ENCODE measurements at regions not wholly inside any gene's neighbourhood (a gene's known extent, or its start where the extent isn't known, plus 50 kb on each side); places are given as distances from the start of the nearest gene placed in this dataset.

DNA sequence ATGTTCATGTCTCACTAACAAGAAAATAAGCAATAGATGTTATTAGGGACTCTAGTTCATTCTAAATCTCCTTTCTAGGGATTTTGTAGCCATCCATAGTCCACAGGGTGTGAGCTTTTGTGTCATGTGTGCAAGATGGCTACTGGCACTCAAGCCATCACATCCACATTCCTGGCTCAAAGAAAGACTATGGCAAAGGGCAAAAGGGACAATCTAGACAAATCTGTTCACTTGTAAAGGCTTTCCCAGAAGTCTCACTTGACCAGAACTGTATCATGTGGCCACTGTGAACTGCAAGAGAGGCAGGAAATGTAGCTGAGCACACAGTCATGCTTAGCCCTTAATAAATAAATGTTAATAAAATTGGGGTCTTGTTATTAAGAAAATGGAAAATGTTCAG lies 212.6 kb upstream of the EXOC2 start:
- TF ChIP-seq, protein P1, sequence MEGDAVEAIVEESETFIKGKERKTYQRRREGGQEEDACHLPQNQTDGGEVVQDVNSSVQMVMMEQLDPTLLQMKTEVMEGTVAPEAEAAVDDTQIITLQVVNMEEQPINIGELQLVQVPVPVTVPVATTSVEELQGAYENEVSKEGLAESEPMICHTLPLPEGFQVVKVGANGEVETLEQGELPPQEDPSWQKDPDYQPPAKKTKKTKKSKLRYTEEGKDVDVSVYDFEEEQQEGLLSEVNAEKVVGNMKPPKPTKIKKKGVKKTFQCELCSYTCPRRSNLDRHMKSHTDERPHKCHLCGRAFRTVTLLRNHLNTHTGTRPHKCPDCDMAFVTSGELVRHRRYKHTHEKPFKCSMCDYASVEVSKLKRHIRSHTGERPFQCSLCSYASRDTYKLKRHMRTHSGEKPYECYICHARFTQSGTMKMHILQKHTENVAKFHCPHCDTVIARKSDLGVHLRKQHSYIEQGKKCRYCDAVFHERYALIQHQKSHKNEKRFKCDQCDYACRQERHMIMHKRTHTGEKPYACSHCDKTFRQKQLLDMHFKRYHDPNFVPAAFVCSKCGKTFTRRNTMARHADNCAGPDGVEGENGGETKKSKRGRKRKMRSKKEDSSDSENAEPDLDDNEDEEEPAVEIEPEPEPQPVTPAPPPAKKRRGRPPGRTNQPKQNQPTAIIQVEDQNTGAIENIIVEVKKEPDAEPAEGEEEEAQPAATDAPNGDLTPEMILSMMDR (IDR thresholded peaks at IDR 0.05; ENCODE audit: extremely low read depth, missing control alignments), result no peak
- DNase-seq (ENCODE audit: low spot score), result no peak

DNA sequence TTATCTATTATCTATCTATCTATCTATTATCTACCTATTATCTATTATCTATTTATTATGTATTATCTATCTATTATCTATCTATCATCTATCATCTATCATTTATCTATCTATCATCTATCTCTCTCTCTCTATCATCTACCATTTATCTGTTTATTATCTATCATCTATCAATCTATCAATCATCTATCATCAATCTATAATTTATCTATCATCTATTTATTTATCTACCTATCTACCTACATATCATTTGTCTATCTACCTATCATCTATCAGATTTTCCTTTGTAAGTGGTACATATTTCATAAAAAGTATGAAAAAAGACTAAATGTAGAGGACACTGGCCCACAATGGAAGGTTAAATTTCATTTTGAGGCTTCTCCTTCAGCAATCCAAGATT lies 212.1 kb upstream of the EXOC2 start:
- TF ChIP-seq, protein P1 (IDR thresholded peaks at IDR 0.05; ENCODE audit: extremely low read depth, missing control alignments), result no peak
- DNase-seq (ENCODE audit: low spot score), result no peak

DNA sequence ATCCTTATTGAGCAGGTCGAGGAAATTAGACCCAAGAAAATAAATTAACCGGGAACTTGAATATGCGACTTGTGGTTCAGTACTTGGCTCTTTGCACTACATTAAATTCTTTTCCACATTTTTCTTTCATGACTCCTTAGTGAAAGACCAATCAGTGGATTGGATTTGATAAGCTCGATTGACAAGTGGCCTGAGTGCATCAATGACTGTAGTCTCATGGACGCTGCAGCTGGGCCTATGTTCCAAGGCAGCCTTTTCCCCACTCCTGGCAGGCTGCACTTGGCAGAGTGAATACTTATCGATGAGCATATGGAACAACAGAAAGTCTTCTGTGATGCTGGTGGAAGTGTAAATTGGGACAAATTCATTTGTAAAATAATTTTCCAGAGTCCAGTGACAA lies 210.8 kb upstream of the EXOC2 start:
- TF ChIP-seq, protein P1 (IDR thresholded peaks at IDR 0.05; ENCODE audit: extremely low read depth, missing control alignments), result no peak
- no peak for DNase-seq (ENCODE audit: low spot score)

DNA sequence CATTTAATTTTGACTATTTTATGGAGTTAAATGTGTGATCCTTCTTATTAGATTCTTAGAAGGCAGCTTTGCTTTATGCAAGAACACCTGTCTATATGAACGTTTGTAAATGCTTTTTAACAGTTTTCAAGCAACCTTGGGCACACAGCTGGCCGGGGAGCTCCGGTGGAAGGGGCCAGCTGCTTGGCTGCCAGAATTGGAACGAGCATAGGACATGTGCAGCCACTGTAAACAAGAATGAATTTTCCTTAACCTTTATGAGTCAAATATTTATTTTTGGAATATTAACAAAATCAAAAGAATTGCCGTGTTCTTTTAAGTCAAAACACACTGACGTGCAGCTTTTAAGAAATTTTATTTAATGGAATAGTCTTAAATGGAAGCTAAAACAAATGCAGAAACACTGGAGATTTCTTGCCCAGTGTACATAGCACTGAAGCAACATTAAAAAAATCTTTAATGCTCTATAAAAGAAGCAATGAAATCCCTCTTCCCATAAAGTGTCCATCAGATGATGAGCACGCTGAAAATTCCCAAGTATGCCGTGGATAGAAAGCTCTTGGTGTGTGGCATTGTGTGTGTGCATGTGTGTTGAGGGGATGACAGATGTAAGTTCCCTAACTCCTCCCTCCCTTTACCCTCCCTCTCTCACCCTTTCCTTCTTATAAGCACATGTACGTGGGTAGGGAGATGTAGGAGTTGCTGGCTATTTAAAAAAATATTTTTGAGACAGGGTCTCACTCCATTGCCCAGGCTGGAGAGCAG lies 208.9 kb upstream of the EXOC2 start:
- TF ChIP-seq, protein P1 (IDR thresholded peaks at IDR 0.05; ENCODE audit: extremely low read depth, missing control alignments), result no peak
- DNase-seq (ENCODE audit: low spot score), result no peak

DNA sequence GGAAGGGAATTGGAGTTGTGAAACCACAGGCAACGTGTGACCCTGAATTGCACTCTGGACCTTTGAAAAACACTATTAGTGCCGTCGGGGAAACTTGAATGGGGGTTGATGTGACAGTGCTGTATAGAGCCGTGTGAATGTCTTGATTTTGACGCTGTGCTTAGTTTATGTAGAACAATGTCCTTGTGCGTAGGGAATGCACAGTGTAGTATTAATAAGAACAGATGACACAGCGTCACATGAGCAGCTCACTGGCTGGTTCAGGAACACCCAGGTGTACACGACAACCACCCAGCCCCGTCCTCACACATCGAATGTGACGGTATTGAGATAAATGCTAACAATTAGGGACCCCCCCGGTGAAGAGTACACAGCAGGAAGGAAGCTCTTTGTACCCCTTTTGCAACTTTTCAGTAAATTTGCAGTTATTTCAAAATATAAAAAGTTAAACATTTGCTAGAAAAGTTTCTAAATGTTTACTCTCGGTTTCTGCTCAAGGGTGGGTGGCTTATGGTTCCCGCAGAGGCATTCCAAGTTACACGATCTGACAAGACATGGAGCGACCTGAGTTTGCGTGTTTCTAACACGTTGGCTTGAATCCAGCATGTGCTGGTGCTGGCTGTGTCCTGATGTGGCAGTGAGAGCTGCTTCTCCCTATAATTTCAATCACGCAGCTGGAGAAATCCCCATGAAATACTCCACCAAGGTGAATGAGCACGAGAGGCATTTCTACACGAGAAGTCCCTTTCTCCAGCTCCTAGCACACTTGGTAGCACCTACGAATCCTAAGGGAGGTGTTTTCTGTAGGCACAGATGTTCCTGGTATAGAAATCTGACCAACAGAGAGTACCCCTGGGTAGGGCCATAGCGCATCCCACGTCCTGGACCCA lies 208.0 kb upstream of the EXOC2 start:
- TF ChIP-seq, protein P1 (IDR thresholded peaks at IDR 0.05; ENCODE audit: extremely low read depth, missing control alignments), result no peak
- no peak for DNase-seq (ENCODE audit: low spot score)

DNA sequence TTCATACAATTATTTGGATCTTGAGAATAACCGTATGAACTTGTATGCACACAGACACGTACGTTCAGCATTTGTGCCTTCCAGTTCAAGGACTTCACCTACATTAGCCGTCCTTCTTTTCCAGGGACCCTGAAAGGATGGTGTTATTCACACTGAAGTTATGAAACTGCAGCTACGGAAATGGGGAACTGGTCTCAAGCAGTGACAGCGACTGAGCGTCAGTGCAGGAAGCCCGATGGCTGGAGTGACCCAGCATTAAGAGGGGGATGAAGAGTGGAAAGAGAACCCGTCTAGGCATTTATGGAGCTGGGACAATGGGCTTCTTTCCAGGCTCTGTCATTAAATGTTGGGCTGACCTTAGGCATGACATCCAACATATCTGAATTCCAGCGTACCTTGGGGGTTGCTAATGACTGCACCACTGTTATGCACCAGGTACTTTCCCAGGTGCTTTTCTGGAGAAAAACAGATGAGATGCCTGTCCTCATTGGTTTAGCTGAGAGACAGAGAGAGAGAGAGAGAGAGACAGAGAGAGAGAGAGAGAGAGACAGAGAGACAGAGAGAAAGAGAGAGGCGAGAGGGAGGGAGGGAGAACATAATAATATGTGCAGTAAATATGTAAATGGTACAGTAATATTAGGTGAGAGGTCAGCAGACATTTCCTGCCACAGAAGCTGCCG lies 204.7 kb upstream of the EXOC2 start:
- DNase-seq (ENCODE audit: low spot score), result no peak
- TF ChIP-seq, protein P1 (IDR thresholded peaks at IDR 0.05; ENCODE audit: extremely low read depth, missing control alignments), result no peak

All from GM20000 (cell line).